Hindlimb muscle (tissue), 1 donor: ENCODE measurements at regions not wholly inside any gene's neighbourhood (a gene's known extent, or its start where the extent isn't known, plus 50 kb on each side); places are given as distances from the start of the nearest gene placed in this dataset.
A peak's percentile ranks its signal among the peaks of the same experiment; 100 is the strongest.

Source experiments
- DNase-seq: peaks from one replicate; pipeline ENCODE4 v3.0.0-alpha.2; 2013

DNA sequence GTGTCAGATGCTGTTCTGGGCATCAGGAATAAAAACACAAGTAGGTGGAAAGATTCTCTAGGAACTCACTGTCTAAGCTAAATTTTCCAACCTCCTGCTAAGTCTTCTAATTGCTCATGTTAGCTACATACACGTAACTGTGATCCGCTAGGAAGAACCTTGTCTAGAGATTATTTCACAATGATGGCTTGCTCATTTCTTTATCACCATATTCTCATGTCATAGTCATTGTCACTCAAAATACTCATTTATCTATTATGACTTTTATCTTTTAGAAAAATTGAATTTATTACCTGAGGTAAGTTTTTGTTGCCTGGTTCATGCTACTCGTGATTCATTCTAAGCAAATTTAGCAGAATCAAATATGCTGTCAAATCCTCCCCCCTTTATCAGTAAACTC is 1402.4 kb upstream of the FLRT2 start:
- DNase-seq = no peak

DNA sequence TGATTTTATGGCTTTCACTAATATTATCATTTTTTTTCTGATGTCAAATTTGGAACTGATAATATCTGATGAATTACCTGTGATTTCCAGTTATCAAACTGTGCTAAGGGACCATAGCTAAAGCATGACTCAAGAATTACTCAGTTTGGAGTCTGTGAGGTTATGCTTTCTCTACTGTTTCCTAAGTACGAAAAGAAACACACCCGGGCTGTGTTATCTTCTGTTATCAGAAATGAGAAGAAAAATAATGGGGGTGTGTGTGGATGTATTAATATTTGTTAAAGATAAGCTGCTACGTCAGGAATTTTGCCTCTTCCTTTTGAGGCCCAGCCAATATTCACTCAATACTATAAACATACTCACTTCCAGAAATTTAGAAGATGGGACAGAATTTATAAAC is 1401.9 kb upstream of the FLRT2 start:
- no peak for DNase-seq

DNA sequence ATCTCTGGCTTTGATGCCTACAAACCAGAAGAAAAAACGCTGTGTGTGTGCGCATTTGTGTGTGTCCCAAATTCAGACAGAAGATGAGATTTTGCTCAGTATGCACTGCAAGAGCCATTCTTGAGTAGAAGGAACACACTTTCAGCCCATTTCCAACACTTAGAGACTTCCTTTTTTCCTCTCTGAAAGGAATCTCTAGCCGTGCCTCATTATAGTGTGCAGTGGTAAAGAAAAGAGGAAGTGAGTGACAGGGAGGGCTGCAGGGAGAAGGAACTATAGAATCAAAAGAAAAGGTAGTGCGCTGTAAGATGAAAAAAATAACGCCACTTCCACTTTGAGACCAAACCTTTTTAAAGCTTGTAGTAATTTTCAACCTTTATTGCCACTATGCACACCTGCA is 1400.9 kb upstream of the FLRT2 start:
- no peak for DNase-seq

DNA sequence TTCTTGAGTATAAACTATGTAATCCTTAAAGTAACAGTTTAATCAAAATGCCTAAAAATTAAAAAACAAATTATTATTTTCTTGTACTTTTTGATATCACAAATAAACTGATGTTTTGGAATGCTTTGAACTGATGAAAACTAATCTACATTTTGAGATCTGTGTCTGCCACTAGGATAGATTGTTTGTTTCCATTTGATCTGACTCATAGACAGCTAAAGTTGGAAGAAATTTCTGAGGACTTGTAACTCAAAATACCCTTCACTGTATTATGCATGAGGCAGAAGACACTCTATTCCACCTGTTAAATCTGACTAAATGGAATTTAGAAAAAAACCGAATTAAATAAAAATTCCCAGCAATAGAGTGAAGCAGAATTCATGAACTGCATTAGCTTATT is 1400.0 kb upstream of the FLRT2 start:
- no peak for DNase-seq

DNA sequence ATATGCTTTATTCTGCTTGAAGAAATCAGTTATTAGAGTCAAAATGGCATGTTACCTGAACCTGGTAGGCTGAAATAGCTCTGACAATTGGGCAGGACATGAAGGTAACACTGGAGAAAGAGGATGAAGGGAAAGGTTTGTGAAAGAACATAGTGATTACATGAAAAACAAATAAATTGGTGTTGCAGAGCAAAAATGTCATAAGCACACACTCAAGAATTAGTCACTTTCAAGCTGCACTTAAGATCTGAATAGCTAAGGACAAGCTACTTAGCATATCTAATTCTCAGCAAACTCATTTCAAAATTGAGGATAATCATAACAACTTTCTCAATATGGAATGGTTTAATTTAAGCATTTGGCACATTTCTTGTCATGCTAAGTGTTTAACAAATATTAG is 1398.0 kb upstream of the FLRT2 start:
- DNase-seq = no peak

DNA sequence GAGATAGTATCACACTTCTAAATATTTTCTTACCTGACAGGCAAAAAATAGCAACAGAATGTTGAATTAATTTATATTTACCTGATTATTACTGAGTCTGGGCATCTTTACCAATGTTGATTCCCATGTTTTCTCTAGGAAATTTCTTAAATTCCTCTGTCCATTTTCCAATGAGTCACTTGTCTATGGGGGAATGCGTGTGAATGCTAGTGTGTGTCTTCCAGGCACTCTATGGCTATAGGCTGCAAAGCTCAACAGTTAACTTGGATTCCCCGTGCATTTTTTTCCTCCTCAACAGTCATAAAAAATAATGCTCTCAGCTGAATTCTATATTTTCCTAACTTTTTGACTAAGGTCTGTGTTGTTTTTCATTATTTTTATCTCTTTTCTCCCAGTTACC is 1385.8 kb upstream of the FLRT2 start:
- DNase-seq = no peak

DNA sequence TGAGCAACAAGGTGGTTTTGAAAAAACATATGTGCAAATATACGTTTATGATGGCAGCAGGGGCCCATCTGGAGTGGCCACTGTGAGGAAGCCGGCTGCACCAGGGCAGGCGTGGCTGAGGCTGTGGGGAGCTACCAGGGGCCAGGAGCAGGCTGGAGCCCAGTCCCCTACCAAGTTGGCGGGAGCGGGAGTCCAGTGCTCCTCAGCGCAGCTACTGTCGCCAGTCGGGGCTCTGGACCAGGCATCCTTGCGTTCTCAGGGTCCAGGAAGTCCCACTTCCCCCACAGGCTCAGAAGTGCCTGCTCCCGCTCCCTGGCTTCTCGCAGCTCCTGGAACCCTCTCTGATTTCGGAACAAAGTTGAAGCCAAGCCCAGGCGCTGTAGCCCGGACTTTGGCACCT is 1377.5 kb upstream of the FLRT2 start:
- DNase-seq = no peak

DNA sequence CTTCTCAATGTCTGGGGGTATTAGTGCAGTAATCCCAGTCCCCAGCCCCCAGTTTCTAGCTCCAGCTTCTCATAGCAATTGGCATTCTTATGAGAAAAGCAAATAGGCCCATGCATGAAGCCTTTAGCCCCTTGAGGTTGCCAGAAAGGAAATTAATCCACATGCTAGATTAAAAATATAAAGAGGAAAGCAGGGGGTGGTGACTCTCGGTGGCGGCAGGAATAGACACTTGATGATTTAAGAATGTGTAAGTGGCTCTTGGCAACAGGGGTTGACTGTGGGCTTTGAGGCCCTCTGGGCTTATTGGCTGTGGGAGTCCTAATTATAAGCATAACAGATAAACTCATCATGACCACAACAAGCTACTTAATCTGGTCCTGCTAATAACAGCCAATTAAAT is 1367.3 kb upstream of the FLRT2 start:
- no peak for DNase-seq

DNA sequence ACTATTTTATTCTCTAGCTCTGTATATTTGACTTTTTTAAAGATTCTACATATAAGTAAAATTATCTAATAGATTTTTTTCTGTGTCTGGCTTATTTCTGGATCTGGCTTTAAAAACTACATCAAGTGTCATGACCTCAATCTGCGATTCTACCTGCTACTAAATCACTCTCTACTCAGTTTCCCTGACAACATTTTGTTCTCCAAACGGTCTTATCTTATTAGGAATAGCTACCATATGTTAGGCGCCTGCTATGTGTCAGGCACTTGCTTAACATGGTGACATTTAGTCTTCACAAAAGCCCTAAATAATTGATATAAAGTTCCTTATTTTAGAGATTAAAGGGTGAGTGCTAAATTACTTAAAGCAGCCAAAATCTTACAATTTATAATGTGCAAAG is 1362.9 kb upstream of the FLRT2 start:
- DNase-seq = no peak

DNA sequence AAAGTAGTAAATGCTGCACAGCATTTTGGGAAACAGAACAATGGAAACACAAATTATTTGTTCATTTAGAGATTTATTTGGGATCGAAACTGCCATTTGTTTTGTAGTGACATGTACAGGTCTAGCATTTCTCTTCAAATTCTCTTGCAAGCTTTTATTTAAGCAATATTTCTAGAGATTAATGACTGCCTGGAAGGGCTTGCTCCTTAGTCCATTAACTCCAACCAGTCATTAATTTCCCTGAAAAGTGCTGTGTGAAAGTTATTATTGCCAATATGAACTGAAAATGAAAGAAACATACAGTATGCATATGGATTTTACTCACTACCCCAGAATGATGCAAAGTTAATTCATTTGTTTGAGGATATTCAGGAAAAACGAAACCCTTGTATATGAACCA is 1349.6 kb upstream of the FLRT2 start:
- no peak for DNase-seq

DNA sequence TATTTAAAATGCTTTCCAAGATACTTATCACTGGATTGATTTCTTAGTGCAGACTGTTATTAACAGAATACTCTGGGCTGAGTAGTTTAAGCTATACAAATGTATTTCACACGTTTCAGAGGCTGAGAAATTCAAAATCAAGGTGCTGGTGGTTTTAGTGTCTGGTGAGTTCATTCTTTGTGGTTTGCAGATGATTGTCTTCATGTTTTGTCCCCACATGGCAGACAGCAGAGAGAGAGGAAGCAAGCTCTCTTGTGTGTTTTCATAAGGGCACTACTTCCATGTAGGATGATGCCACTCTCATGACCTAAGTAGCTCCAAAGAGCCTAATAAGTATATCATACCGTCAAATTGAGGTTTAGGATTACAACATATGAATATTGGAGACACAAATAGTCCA is 1348.9 kb upstream of the FLRT2 start:
- DNase-seq = no peak

DNA sequence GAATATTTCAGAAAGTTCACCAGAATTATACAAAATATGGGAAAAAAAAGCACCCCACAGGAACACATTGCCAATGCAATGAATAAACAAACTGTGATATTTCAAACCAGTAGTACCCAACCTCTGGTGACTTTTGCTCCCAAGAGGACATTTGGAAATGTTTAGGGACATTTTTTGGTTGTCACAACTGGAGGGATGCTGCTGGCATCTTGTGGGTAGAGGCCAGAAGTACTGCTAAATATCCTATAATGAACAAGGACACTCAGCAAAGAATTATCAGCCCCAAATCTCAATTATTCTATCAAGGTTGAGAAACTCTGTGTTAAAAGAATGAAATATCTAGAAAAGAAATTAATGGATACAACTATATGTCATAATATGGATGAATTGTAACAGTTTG is 1334.4 kb upstream of the FLRT2 start:
- DNase-seq = no peak

DNA sequence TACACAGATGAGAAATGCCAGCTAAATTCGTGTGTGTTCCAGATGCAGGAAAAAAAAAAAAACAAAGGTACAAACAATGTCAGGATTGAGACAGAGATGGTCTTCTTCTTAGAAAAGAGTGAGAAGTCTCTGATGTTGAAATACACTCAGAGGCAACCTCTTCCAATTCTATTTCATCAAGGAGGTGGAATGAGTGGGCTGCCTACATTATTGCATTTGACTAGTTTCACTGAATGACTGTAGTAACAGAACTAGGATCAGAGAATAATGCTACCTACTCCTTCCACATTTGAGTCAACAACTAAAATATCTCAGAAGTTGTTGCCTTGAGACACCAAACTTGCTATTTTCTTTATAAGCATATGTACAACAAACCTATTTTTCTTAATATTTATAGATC is 1332.2 kb upstream of the FLRT2 start:
- no peak for DNase-seq

DNA sequence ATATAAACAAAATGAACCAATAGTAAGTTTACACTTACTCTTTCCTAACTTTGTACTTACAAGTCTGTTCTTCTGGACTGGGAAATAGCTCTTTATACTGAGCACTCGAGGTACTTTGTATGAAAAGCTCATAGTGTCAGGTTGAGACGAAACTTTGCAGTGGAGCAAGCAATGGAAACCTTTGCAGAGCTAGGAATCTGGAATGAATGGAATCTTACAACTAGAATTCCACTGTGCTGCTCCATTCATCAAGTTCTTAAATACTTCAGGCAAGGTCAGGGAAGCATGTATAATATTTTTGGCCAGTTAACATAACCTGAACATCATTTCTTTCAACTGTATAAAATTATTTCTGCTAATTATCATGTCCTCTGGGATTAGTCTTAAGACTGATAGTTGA is 1327.5 kb upstream of the FLRT2 start:
- DNase-seq = no peak

DNA sequence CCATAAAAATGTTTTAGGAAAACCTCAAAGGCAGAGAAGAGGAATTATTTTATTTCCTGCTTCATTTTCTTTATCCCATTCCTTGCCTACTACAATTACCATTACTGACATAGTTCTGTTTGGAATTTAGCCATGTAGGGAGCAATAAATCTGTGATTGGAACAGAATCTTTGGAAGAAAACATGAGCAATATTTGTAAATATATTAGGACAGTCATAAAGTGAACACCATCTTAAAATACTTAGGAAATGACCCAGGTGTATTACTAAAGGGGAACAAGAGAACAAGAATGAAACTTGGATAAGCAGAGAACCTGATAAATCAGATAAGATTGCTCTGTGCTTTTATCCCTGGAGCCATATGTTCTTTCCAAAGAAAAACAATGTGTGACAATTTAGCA is 1326.0 kb upstream of the FLRT2 start:
- no peak for DNase-seq

DNA sequence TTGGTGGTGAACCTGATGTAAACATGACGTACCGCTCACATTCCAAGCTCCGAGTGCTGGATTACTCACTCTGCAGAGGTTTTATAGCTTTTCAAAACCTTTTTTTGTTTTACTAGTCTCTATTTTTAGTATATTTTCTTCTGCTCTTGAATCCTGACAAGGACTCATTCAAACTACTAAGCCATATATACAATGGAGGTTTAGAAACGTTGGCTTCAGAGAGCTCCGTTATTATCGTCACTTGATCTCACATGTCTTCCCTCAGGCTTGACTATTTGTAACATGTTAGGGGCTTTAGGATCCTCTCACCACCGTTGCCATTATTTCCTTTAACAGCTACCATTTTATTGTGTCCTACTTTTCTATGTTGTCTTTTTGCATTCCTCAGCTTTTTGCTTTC is 1321.5 kb upstream of the FLRT2 start:
- DNase-seq = no peak

DNA sequence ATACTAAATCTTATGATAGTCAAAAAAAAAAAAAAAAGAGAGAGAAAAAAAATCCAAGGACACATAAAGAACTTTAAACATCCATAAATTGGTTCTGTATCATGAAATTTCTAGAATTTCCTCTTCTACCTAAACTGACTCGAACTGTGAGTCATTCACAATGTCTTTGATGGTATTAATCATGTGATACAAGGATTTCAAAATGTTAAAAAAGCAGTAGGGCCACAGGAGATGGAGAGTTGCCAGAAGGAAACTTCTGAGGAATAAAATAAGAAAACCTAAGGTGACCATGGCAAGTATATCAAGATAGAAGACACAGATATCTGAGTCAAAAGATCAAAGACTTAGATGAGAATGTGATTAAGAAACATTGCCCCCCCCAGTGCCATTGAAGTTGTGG is 1320.9 kb upstream of the FLRT2 start:
- DNase-seq = no peak

DNA sequence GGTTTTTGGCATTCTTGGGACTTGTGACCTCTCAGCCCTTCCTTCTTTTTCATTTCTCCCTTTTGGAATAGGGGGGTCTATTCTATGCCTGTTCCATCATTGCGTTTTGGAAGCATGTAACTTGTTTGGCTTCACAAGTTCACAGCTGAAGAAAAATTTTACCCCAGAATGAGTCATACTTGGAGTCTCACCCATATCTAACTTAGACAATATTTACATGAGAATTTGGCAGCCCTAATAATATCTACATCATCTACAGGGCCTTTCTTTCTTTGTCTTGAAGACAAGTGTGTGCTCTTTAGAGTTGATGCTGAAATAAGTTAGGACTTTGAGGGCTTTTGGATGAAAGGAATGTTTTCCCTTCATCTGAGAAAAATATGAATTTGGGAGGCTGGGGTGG is 1312.9 kb upstream of the FLRT2 start:
- no peak for DNase-seq

DNA sequence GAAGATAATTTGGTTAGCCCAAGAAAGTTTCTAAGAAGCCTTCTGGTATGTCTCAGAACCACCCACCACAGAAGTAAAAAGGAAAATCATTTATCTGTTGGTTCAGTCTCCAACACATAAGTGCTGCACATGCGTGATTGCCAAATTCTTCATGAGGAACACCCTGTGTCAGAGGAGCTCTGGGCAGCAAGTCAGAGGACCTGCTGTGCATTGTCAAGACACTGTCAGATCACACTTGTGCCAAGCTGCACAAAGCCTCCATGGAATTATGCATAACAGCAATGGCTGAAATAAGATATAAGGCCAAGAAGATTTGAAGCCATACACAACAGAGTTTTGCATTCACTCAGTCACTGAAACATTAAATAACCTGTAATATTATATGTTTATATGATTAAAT is 1304.7 kb upstream of the FLRT2 start:
- DNase-seq = peak; percentile 36

DNA sequence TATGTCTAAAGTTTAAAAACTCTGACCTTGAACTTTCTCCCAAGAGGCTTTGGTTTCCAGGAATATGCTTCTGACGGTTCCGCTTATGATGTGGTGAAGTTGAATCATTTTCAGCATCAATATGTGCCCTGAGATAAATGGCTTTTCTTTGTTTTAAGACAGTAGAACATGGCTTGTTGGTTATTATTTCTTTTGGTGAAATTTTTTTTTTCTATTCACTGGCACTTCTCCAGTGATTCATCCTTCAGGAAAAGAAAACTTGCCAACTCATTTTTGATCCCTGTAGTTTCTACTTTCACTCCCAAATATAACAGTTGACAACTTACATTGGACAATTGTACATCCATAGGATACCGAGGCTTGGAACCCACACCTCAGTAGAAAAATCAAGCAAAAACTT is 1301.2 kb upstream of the FLRT2 start:
- no peak for DNase-seq

DNA sequence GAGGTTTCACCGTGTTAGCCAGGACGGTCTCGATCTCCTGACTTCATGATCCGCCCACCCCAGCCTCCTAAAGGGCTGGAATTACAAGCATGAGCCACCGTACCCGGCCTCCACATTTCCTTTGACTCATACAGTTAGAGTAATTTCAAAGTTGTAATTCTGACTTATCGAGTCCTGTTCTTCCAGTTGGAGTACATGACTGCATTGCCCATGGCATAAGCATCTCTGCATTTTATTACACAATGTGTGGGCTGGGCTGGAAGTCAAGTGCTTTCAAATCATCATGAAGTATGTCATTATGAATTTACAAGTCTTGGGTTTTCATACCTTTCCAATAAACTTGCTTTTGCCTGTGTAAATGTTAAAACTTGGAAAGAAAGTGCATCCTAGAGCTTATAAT is 1295.7 kb upstream of the FLRT2 start:
- no peak for DNase-seq

DNA sequence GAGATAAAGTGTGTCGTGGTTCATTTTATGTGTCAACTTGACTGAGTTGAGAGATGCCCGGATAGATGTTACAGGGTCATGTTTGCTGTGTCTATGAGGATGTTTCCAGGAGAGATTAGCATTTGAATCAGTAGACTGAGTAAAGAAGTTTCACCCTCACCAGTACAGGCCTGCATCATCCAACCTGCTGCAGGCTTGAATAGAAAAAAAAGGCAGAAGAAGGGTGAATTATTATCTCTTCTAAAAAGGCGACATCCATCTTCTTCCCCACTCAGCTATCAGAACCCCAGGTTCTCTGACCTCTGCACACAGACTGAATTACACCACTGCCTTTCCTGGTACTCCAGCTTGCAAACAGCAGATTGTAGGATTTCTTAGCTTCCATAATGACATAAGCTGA is 1293.7 kb upstream of the FLRT2 start:
- DNase-seq = no peak

DNA sequence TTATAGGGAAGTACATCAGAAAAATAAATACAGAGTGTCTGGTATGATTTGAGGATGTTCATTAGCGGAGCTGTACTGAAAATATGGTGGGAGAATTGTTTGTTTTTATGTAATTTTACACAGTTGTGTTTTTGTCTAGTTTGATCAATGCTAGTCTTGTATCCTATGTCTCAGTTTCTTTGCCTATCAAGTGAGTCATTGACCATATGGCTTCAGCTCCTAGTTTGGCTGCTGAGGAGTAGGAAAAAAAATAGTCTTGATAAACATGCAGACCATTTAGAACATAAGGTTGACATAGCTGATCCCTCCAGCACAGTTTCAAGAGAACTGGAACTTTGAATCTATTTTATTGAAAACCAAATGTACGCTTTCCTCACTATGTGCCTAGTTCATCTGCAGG is 1292.1 kb upstream of the FLRT2 start:
- DNase-seq = no peak

DNA sequence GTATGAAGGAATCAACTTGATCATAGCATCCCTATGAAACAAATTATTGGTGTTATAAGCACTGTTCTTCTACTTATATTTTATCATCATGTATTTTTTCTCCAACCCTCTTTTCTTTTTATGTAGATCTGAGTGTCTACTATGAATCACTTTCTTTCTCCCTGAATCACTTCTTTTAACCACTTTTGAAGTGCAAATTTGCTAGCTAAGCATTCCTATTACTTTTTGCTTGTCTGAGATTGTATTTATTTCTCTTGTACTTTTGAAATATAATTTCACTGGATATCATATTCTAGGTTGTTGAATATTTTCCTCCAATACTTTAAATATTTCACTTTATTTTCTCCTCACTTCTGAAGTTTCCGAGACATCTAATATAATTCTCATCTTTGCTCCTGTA is 1282.3 kb upstream of the FLRT2 start:
- no peak for DNase-seq

DNA sequence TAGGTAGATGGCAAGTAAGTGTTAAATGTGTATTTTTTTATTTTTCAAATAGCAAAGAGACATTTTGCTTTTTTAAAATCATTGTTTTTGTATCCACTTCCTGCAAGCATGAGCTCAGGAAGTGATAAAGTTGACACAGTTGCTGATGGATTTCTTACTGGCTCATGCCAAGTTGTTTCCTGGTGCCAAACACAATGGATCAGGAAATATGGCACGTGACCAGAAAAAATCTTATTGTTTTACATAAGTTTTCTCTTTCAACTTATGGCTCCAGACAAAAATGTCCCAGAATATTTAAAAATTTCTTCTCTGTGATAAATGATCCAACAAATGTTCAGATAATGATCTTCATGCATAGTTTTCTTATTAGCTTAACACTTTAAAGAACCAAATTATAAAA is 1279.1 kb upstream of the FLRT2 start:
- no peak for DNase-seq

DNA sequence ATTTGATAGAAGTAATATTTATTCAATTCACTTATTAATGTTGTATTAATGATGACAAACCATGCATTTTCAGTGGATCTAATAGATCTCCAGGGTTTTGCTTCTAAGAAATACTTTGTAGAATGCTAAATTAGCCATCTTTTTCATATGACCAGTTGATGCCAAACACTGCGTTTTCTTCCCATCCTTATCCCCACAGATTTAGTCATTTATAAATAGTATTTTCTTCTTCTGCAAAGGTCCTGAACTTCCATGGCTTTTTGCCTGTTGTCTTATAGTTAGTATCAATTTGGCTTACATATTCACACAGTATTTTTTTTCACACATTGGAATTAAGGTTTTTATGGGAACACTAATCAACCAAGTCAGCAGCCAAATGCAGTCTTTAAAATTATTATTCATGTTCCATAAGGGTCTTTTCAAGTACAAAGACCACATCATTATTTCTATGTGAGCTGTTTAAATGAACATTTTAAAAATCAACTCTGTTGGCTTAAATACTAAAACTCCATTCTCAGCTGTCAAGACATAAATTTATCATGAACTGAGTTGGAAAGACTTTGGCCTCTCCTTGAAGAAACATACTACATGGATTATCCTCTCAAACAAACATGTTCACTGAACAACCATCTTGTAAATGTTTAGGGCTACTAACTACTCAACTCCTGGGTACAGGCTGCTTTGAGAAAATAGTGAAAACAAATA is 1278.4 kb upstream of the FLRT2 start:
- DNase-seq = no peak
